PC-9 (cell line): ENCODE measurements at regions not wholly inside any gene's neighbourhood (a gene's known extent, or its start where the extent isn't known, plus 50 kb on each side); places are given as distances from the start of the nearest gene placed in this dataset.

ENCODE experiments used
- EZH2 ChIP-seq: fragments of 200-600 bp; sonication (generic); IDR thresholded peaks from 2 replicates; pipeline ENCODE4 v1.8.0; 2017; ENCODE audit warnings: antibody characterized with exemption, low read depth
- TF ChIP-seq, protein P1 (sequence below): fragments of 200-600 bp; sonication (generic); conservative IDR thresholded peaks from 2 replicates; pipeline ENCODE4 v1.6.1; 2017; ENCODE audit warnings: mixed run types, antibody characterized with exemption, mild to moderate bottlenecking, moderate library complexity

- TF ChIP-seq, protein P1, sequence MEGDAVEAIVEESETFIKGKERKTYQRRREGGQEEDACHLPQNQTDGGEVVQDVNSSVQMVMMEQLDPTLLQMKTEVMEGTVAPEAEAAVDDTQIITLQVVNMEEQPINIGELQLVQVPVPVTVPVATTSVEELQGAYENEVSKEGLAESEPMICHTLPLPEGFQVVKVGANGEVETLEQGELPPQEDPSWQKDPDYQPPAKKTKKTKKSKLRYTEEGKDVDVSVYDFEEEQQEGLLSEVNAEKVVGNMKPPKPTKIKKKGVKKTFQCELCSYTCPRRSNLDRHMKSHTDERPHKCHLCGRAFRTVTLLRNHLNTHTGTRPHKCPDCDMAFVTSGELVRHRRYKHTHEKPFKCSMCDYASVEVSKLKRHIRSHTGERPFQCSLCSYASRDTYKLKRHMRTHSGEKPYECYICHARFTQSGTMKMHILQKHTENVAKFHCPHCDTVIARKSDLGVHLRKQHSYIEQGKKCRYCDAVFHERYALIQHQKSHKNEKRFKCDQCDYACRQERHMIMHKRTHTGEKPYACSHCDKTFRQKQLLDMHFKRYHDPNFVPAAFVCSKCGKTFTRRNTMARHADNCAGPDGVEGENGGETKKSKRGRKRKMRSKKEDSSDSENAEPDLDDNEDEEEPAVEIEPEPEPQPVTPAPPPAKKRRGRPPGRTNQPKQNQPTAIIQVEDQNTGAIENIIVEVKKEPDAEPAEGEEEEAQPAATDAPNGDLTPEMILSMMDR: no peak; the same call in none of the 2 replicates
- TF ChIP-seq EZH2: no peak
Measured at GRCh38 chr1:39133340-39133684, 71.2 kb upstream of the MACF1 start.
